Esophagus squamous epithelium (tissue), 4 donors: ENCODE measurements at regions not wholly inside any gene's neighbourhood (a gene's known extent, or its start where the extent isn't known, plus 50 kb on each side); places are given as distances from the start of the nearest gene placed in this dataset.

Experiments used
- POLR2A ChIP-seq, 4 donors: fragments of 450-650 bp; IDR thresholded peaks; one replicate each; pipeline ENCODE4 v1.6.1; 2017; ENCODE audit warnings: antibody characterized with exemption in 4 of 4, mild to moderate bottlenecking in 4 of 4, moderate library complexity in 3 of 4
- TF ChIP-seq, protein P1 (sequence below), 6 experiments: fragments of 450-650 bp in 4 of 6; fragments of 200-600 bp in 2 of 6; sonication (generic) in 2 of 6; IDR thresholded peaks; one replicate each; pipeline ENCODE4 v1.5.1; 2016 to 2019; ENCODE audit warnings: antibody characterized with exemption in 6 of 6, mild to moderate bottlenecking in 4 of 6, moderate library complexity in 4 of 6

DNA sequence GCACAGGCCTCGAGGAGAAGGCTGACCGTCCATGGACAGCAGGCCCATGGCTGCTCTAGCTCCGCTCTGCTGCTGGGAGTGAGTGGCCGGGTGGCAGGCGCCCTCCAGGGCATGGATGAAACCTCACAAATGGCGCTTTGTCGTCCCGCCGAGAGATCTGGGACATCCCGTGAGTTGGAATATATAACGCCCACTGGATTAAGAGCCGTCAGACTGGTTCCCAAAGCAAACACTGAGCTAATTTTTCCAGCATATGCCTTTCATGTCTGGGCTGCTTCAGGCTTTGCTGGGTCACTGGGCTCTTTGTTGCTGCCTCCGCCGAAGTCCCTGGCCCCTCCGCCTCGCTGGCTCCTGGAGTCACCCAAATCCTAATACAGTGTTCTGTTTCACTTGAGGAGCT, 266.3 kb downstream of the FOXL1 start:
- TF ChIP-seq, protein P1, sequence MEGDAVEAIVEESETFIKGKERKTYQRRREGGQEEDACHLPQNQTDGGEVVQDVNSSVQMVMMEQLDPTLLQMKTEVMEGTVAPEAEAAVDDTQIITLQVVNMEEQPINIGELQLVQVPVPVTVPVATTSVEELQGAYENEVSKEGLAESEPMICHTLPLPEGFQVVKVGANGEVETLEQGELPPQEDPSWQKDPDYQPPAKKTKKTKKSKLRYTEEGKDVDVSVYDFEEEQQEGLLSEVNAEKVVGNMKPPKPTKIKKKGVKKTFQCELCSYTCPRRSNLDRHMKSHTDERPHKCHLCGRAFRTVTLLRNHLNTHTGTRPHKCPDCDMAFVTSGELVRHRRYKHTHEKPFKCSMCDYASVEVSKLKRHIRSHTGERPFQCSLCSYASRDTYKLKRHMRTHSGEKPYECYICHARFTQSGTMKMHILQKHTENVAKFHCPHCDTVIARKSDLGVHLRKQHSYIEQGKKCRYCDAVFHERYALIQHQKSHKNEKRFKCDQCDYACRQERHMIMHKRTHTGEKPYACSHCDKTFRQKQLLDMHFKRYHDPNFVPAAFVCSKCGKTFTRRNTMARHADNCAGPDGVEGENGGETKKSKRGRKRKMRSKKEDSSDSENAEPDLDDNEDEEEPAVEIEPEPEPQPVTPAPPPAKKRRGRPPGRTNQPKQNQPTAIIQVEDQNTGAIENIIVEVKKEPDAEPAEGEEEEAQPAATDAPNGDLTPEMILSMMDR (IDR thresholded peaks at IDR 0.05), result no peak
- no peak for TF ChIP-seq POLR2A (IDR thresholded peaks at IDR 0.05)
